ENCODE measurements at regions not wholly inside any gene's neighbourhood (a gene's known extent, or its start where the extent isn't known, plus 50 kb on each side); places are given as distances from the start of the nearest gene placed in this dataset.
A peak's percentile ranks its signal among the peaks of the same experiment; 100 is the strongest.

GRCh38 chr11:71383461-71383860 lies 64.7 kb downstream of the DHCR7 start:
- no peak overlapping the region for H3K4me3 ChIP-seq
- no peak overlapping the region for H3K27ac ChIP-seq
- no peaks in the 10 kb centered on the region for H3K4me1 ChIP-seq
- intact Hi-C loops (cut with DNase I; ENCODE audit: low total_unique reads), result no loop called here
- H3K27me3 ChIP-seq, result peaks cover 0 to 7% of the 10 kb centered on the region in 2 donors
- TF ChIP-seq CTCF (IDR thresholded peaks at IDR 0.05), result no peak
- H3K9me3 ChIP-seq, result no peaks in the 10 kb centered on the region
- no peaks in the 10 kb centered on the region for H3K36me3 ChIP-seq
- no peak for DNase-seq

GRCh38 chr11:71381781-71382505 lies 66.2 kb downstream of the DHCR7 start:
- Histone ChIP-seq H3K4me1 (no peaks in the 10 kb centered on the region), H3K36me3 (no peaks in the 10 kb centered on the region), H3K27ac (no peak overlapping the region), H3K4me3 (no peak overlapping the region), H3K27me3 (peaks cover 0 to 3% of the 10 kb centered on the region in 2 donors), H3K9me3 (no peaks in the 10 kb centered on the region)
- no peak for TF ChIP-seq CTCF (IDR thresholded peaks at IDR 0.05)
- intact Hi-C loops (cut with DNase I; ENCODE audit: low total_unique reads), result no loop called here
- no peak for DNase-seq

- Histone ChIP-seq H3K9me3 (no peaks in the 10 kb centered on the region), H3K4me1 (no peaks in the 10 kb centered on the region), H3K4me3 (no peak overlapping the region), H3K27ac (no peak overlapping the region), H3K36me3 (no peaks in the 10 kb centered on the region), H3K27me3 (peaks cover 0 to 5% of the 10 kb centered on the region in 2 donors)
- TF ChIP-seq CTCF (IDR thresholded peaks at IDR 0.05), result no peak
- intact Hi-C loops (cut with DNase I; ENCODE audit: low total_unique reads), result no loop called here
- DNase-seq, result no peak
Observed at GRCh38 chr11:71379701-71380100, 68.5 kb downstream of the DHCR7 start.

GRCh38 chr11:71373791-71374454 lies 74.3 kb downstream of the DHCR7 start:
- TF ChIP-seq CTCF (IDR thresholded peaks at IDR 0.05), result no peak

GRCh38 chr11:71372693-71373657 lies 75.2 kb downstream of the DHCR7 start:
- no peaks in the 10 kb centered on the region for H3K4me1 ChIP-seq
- DNase-seq, result no peak
- no peak overlapping the region for H3K27ac ChIP-seq
- no peak overlapping the region for H3K4me3 ChIP-seq
- peak in 1 of 2 experiments; percentile 36 for TF ChIP-seq CTCF (IDR thresholded peaks at IDR 0.05)
- no peaks in the 10 kb centered on the region for H3K9me3 ChIP-seq
- intact Hi-C loops (cut with DNase I; ENCODE audit: low total_unique reads), result no loop called here
- H3K36me3 ChIP-seq, result no peaks in the 10 kb centered on the region
- peaks cover 0 to 26% of the 10 kb centered on the region in 2 donors for H3K27me3 ChIP-seq

More at GRCh38 chr11:71373791-71374454, 74.3 kb downstream of the DHCR7 start:
- H3K36me3 ChIP-seq, result no peaks in the 10 kb centered on the region
- H3K27me3 ChIP-seq, result peaks cover 0 to 20% of the 10 kb centered on the region in 2 donors
- no peaks in the 10 kb centered on the region for H3K9me3 ChIP-seq
- H3K4me3 ChIP-seq, result no peak overlapping the region
- no peak for DNase-seq
- H3K27ac ChIP-seq, result no peak overlapping the region
- H3K4me1 ChIP-seq, result no peaks in the 10 kb centered on the region
- intact Hi-C loops (cut with DNase I; ENCODE audit: low total_unique reads), result no loop called here

Data from tibial artery (tissue), 4 donors.